ENCODE measurements at regions not wholly inside any gene's neighbourhood (a gene's known extent, or its start where the extent isn't known, plus 50 kb on each side); places are given as distances from the start of the nearest gene placed in this dataset.

- Histone ChIP-seq H3K36me3 (no peaks in the 10 kb centered on the region), H3K4me1 (no peaks in the 10 kb centered on the region), H3K9me3 (no peaks in the 10 kb centered on the region), H3K27ac (no peak overlapping the region), H3K4me3 (no peak overlapping the region), H3K27me3 (no peaks in the 10 kb centered on the region)
- intact Hi-C loops (cut with DNase I) = no loop called here
- ATAC-seq (no peak), DNase-seq (no peak)
- TF ChIP-seq CTCF (IDR thresholded peaks at IDR 0.05) = no peak
Measured at GRCh38 chr12:78406828-78407227, 457.7 kb upstream of the SYT1 start.

DNA sequence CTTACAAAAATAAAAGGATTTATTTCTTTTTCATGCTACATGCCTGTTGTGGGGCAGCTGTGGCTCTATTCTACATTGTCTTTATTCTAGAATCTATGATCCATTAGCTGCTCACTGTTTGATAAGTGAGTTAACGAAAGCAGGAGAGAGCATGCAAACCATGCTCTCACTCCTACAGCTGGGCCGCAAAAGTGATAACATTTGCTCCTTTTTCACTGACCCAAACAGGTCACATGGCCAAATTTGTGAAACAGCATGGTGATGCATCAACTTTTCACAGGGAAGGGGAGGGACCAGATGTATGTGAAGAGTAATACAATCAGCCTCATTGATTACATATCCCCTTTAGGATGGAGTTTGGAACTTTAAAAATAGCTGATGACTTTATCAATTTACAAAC is 456.9 kb upstream of the SYT1 start:
- Histone ChIP-seq H3K4me1 (no peaks in the 10 kb centered on the region), H3K27me3 (no peaks in the 10 kb centered on the region), H3K27ac (no peak overlapping the region), H3K4me3 (no peak overlapping the region), H3K36me3 (no peaks in the 10 kb centered on the region), H3K9me3 (no peaks in the 10 kb centered on the region)
- DNase-seq (no peak), ATAC-seq (no peak)
- no peak for TF ChIP-seq CTCF (IDR thresholded peaks at IDR 0.05)
- intact Hi-C loops (cut with DNase I) = no loop called here

- no peaks in the 10 kb centered on the region for H3K4me1 ChIP-seq
- no peak for DNase-seq
- no peaks in the 10 kb centered on the region for H3K27me3 ChIP-seq
- no peaks in the 10 kb centered on the region for H3K9me3 ChIP-seq
- H3K27ac ChIP-seq = no peak overlapping the region
- intact Hi-C loops (cut with DNase I) = no loop called here
- H3K4me3 ChIP-seq = no peak overlapping the region
- H3K36me3 ChIP-seq = no peaks in the 10 kb centered on the region
- no peak for TF ChIP-seq CTCF (IDR thresholded peaks at IDR 0.05)
- no peak for ATAC-seq
Measured at GRCh38 chr12:78414071-78414470, 450.5 kb upstream of the SYT1 start.

GRCh38 chr12:78418919-78419318 is 445.7 kb upstream of the SYT1 start:
- intact Hi-C loops (cut with DNase I) = no loop called here
- no peak for ATAC-seq
- Histone ChIP-seq H3K27me3 (no peaks in the 10 kb centered on the region), H3K27ac (no peak overlapping the region), H3K4me1 (no peaks in the 10 kb centered on the region), H3K36me3 (no peaks in the 10 kb centered on the region), H3K9me3 (no peaks in the 10 kb centered on the region), H3K4me3 (no peak overlapping the region)
- no peak for TF ChIP-seq CTCF (IDR thresholded peaks at IDR 0.05)
- DNase-seq = no peak

- DNase-seq (no peak), ATAC-seq (no peak)
- TF ChIP-seq CTCF (IDR thresholded peaks at IDR 0.05) = no peak
- no peaks in the 10 kb centered on the region for H3K27me3 ChIP-seq
- H3K4me3 ChIP-seq = no peak overlapping the region
- H3K4me1 ChIP-seq = no peaks in the 10 kb centered on the region
- no peaks in the 10 kb centered on the region for H3K9me3 ChIP-seq
- H3K36me3 ChIP-seq = no peaks in the 10 kb centered on the region
- intact Hi-C loops (cut with DNase I) = no loop called here
- H3K27ac ChIP-seq = no peak overlapping the region
Measured at GRCh38 chr12:78419513-78419912, 445.1 kb upstream of the SYT1 start.

DNA sequence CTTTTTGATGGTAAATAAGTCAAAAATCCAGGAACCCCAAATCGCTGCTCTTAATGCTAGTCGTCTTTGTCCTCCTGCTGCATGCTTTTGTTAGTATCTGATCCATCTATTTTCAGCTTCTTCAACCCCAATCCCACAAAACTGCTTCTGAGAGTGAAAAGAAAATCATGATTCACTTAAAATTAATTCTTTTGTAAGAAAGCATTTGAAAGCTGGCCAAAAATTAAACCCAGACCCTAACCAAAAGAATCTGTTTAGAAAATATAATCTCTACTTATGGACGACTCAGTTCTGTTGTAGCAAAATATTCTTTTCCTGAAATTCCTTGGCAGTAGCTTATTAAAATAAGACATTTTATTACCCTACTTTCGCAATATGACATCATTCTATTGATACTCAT is 443.6 kb upstream of the SYT1 start:
- intact Hi-C loops (cut with DNase I) = no loop called here

More for the DNA sequence above, 443.6 kb upstream of the SYT1 start:
- no peaks in the 10 kb centered on the region for H3K9me3 ChIP-seq
- no peak for ATAC-seq
- TF ChIP-seq CTCF (IDR thresholded peaks at IDR 0.05) = no peak
- H3K36me3 ChIP-seq = no peaks in the 10 kb centered on the region
- no peak overlapping the region for H3K4me3 ChIP-seq
- H3K27me3 ChIP-seq = no peaks in the 10 kb centered on the region
- no peaks in the 10 kb centered on the region for H3K4me1 ChIP-seq
- H3K27ac ChIP-seq = no peak overlapping the region
- DNase-seq = no peak
